Stimulated activated naive CD8-positive, alpha-beta T cell treated with anti-CD3 and anti-CD28 coated beads, Interleukin-15, amount 100 ng/mL, for 72 hours (primary cell): ENCODE measurements at regions not wholly inside any gene's neighbourhood (a gene's known extent, or its start where the extent isn't known, plus 50 kb on each side); places are given as distances from the start of the nearest gene placed in this dataset.
A peak's percentile ranks its signal among the peaks of the same experiment; 100 is the strongest.

Source experiments
- ATAC-seq: fragments of 150-1000 bp; cut with Tn5 transposase; 2 replicates; pipeline ENCODE4 v1.10.0; 2021; ENCODE audit warnings: mild to moderate bottlenecking, moderate library complexity
- DNase-seq, 2 donors: peaks; one replicate each; pipeline ENCODE4 v3.0.0; 2021 to 2022
- H3K27ac Mint-ChIP-seq, 2 donors: one replicate each; pipeline ENCODE4 v1.8.0; 2022; ENCODE audit warnings: mild to moderate bottlenecking in 2 of 2, mixed read lengths in 2 of 2, moderate library complexity in 2 of 2
- H3K27me3 Mint-ChIP-seq: one replicate; pipeline ENCODE4 v1.8.0; 2022; ENCODE audit warnings: mixed read lengths
- H3K4me1 Mint-ChIP-seq: one replicate; pipeline ENCODE4 v1.8.0; 2022; ENCODE audit warnings: mild to moderate bottlenecking, mixed read lengths
- H3K4me3 Mint-ChIP-seq, 2 donors: one replicate each; pipeline ENCODE4 v1.8.0; 2022; ENCODE audit warnings: mild to moderate bottlenecking in 2 of 2, mixed read lengths in 2 of 2, moderate library complexity in 1 of 2
- H3K9me3 Mint-ChIP-seq, 2 donors: one replicate each; pipeline ENCODE4 v1.8.0; 2022; ENCODE audit warnings: mixed read lengths in 2 of 2

DNA sequence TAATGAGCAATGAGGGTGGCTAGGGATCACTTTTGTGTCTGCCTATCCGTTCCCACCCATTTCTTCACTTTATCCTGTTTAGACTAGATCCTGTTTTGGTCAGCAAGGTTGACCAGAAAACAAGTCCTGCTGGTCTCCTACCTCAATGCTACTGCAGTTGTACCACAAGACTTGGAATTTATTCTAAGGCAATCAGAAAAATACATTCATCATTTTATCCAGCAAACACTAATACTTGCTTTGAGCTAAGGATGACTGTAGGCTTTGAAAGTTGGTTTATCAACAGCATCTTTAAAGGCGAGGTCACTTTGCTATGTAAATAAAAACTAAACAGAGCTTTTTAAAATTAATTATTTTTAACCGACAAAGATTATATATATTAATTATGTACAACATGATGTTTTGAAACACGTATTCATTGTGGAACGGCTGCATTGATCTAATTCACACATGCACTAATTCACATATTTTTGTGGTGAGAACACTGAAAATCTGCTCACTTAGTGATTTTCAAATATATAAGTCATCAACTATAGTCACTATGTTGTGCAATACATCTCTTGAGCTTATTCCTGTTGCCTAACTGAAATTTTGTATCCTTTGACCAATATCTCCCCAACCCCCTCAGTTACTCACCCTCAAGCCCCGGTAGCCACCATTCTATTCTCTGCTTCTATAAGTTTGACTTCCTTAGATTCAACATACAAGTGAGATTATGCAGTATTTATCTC, 125.9 kb upstream of the HS3ST3A1 start:
- H3K9me3 Mint-ChIP-seq = peaks cover under 1 to 11% of the 10 kb centered on the region in 2 donors
- H3K4me3 Mint-ChIP-seq = no peak overlapping the region
- H3K4me1 Mint-ChIP-seq = no peaks in the 10 kb centered on the region
- no peak overlapping the region for H3K27ac Mint-ChIP-seq
- ATAC-seq (no peak), DNase-seq (no peak)
- no peaks in the 10 kb centered on the region for H3K27me3 Mint-ChIP-seq

DNA sequence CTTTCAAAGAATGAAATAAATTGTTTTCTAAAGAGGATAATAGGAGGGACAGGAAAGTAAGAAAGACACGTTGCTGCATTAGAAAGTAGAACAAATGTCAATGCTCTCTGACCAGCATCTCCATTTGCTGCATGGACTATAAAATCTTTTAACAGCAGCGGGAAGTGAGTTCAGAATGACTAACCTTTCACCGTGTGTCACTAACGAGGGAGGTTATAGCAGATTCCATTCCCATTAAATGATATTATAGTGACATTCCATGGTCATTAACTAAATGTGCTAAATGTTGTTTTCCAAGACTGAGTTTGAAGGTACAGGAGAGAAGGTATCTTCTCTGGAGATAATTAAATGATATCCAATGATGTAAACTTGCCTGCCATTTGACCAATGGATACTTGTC, 127.1 kb upstream of the HS3ST3A1 start:
- Mint-ChIP-seq H3K4me1 (no peaks in the 10 kb centered on the region), H3K4me3 (no peak overlapping the region), H3K27me3 (no peaks in the 10 kb centered on the region), H3K27ac (no peak overlapping the region), H3K9me3 (peaks cover 6 to 17% of the 10 kb centered on the region in 2 donors)
- no peak for ATAC-seq
- no peak for DNase-seq

- ATAC-seq (no peak), DNase-seq (no peak)
- Mint-ChIP-seq H3K4me3 (no peak overlapping the region), H3K27me3 (no peaks in the 10 kb centered on the region), H3K27ac (no peak overlapping the region), H3K9me3 (peaks cover 6 to 17% of the 10 kb centered on the region in 2 donors), H3K4me1 (no peaks in the 10 kb centered on the region)
Measured at GRCh38 chr17:13729466-13730134, 127.9 kb upstream of the HS3ST3A1 start.

GRCh38 chr17:13734880-13735279, 133.2 kb upstream of the HS3ST3A1 start:
- H3K27me3 Mint-ChIP-seq = no peaks in the 10 kb centered on the region
- DNase-seq = no peak
- H3K9me3 Mint-ChIP-seq = peaks cover 6 to 17% of the 10 kb centered on the region in 2 donors
- H3K4me3 Mint-ChIP-seq = no peak overlapping the region
- H3K27ac Mint-ChIP-seq = peak overlapping the region in 1 of 2 donors; percentile 13
- ATAC-seq = no peak
- H3K4me1 Mint-ChIP-seq = no peaks in the 10 kb centered on the region

DNA sequence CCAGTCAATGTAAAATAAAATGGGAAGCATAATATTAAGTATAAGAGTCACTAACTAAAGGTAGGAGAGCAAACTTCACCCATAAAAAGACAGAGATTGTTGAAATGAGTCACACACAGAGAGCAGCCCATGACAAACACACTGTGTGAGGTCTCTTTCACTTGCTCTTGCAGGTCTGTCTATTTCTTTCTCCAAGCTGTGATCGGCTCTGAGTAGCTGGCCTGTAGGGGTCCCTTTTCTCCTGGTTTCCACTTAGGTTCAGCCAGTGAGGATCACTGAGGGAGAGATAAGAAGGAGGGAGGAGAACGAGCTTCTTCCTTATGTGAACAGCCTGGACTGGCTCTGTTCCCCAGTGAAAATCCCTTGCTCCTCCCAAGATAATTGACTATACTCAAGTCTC, 133.7 kb upstream of the HS3ST3A1 start:
- no peaks in the 10 kb centered on the region for H3K27me3 Mint-ChIP-seq
- peaks cover 6 to 17% of the 10 kb centered on the region in 2 donors for H3K9me3 Mint-ChIP-seq
- H3K4me3 Mint-ChIP-seq = no peak overlapping the region
- ATAC-seq = no peak
- no peaks in the 10 kb centered on the region for H3K4me1 Mint-ChIP-seq
- DNase-seq = no peak
- H3K27ac Mint-ChIP-seq = no peak overlapping the region

DNA sequence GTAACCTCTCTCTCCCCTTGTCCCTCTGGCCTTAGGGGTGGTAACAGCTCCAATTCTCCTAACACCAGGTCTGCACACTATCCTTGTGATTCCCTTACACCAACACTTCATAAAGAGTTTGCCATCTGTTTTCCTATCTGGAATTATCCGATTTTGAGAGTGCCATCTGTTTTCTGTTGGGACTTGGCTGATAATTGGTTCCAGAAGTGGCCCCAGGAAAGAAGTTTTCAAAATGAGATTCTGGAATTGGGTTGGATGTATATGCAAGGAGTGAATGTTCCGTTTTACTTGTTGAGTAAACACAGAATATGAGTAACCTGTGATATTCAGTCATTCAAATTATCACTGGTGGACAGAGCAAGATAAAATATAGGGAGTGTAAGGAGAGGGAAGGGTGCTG, 134.1 kb upstream of the HS3ST3A1 start:
- H3K27ac Mint-ChIP-seq = peak overlapping the region in 1 of 2 donors; percentile 5
- ATAC-seq (no peak), DNase-seq (no peak)
- H3K9me3 Mint-ChIP-seq = peaks cover 6 to 14% of the 10 kb centered on the region in 2 donors
- H3K4me1 Mint-ChIP-seq = no peaks in the 10 kb centered on the region
- no peak overlapping the region for H3K4me3 Mint-ChIP-seq
- H3K27me3 Mint-ChIP-seq = no peaks in the 10 kb centered on the region

DNA sequence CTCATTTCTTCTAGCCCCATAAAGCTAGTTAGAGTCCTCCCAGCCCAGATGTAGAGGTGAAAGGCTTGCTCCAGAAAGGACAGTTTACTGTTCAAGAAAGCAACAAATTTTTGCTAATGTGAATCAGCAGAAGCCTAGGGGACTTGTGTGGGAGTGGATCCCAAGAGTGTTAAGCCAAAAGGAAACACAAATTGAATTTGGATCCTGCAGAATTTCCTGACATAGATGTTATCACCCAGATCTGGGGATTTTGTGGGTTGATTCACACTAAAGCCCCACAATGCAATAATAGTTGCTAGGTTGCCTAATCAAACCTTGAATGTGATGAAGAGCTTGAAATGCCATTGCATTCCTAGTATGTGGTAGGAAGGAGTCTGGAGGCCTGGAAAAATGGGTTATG, 135.2 kb upstream of the HS3ST3A1 start:
- Mint-ChIP-seq H3K4me3 (no peak overlapping the region), H3K27ac (peak overlapping the region in 1 of 2 donors; percentile 31), H3K27me3 (no peaks in the 10 kb centered on the region), H3K4me1 (no peaks in the 10 kb centered on the region), H3K9me3 (peaks cover 6 to 8% of the 10 kb centered on the region in 2 donors)
- DNase-seq = no peak
- no peak for ATAC-seq

DNA sequence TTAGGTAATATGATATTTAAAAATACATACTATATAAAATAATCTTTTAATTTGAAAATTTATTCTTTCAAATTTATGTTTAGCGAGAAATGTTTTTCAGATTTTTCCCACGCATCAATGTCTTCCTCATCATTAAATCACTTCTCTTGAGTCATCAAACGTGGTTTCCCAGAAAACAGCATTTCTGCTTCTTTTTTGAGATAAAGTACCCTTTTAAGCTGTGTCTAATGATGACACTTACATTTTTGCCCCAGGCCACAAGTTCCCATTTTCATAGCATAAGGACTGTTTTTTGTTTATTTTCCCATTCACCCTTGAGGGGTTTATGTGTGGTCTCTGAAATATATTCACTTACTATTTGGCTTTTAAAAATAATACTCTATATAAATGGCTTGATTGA, 139.0 kb upstream of the HS3ST3A1 start:
- no peaks in the 10 kb centered on the region for H3K27me3 Mint-ChIP-seq
- DNase-seq = no peak
- H3K4me1 Mint-ChIP-seq = no peaks in the 10 kb centered on the region
- ATAC-seq = no peak
- H3K27ac Mint-ChIP-seq = no peak overlapping the region
- H3K4me3 Mint-ChIP-seq = no peak overlapping the region
- no peaks in the 10 kb centered on the region for H3K9me3 Mint-ChIP-seq

DNA sequence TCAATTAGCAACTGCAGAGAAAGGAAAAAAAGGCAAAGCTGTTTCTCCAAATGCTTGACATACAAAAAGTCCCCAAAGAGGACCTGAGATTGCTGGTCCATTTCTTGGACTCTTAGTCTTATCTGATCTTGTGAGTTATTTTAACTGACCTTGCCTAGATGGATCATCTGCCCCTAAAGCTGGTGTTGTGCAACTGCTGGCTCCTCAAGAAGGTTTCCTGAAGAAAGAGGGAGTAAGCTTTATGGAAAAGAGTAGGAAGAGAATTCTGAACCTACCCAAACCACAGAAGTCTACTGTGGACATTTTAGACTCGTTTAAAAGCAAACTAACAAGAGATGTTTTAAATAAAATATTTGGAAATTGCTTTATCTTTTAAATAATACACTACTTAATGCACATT, 140.0 kb upstream of the HS3ST3A1 start:
- Mint-ChIP-seq H3K27me3 (no peaks in the 10 kb centered on the region), H3K9me3 (no peaks in the 10 kb centered on the region), H3K4me3 (no peak overlapping the region), H3K4me1 (no peaks in the 10 kb centered on the region), H3K27ac (no peak overlapping the region)
- ATAC-seq (no peak), DNase-seq (no peak)

- no peak overlapping the region for H3K4me3 Mint-ChIP-seq
- no peak overlapping the region for H3K27ac Mint-ChIP-seq
- no peaks in the 10 kb centered on the region for H3K27me3 Mint-ChIP-seq
- DNase-seq = no peak
- no peak for ATAC-seq
- H3K9me3 Mint-ChIP-seq = no peaks in the 10 kb centered on the region
- no peaks in the 10 kb centered on the region for H3K4me1 Mint-ChIP-seq
Measured at GRCh38 chr17:13743906-13744305, 142.2 kb upstream of the HS3ST3A1 start.

- ATAC-seq (no peak), DNase-seq (no peak)
- H3K27me3 Mint-ChIP-seq = no peaks in the 10 kb centered on the region
- no peaks in the 10 kb centered on the region for H3K4me1 Mint-ChIP-seq
- H3K4me3 Mint-ChIP-seq = no peak overlapping the region
- peak overlapping the region in 1 of 2 donors; percentile 36 for H3K27ac Mint-ChIP-seq
- H3K9me3 Mint-ChIP-seq = no peaks in the 10 kb centered on the region
Measured at GRCh38 chr17:13746404-13746803, 144.7 kb upstream of the HS3ST3A1 start.

GRCh38 chr17:13749166-13749890, 147.6 kb upstream of the HS3ST3A1 start:
- Mint-ChIP-seq H3K9me3 (no peaks in the 10 kb centered on the region), H3K4me3 (no peak overlapping the region), H3K27ac (no peak overlapping the region), H3K27me3 (no peaks in the 10 kb centered on the region), H3K4me1 (no peaks in the 10 kb centered on the region)
- no peak for ATAC-seq
- DNase-seq = no peak

- H3K27me3 Mint-ChIP-seq = no peaks in the 10 kb centered on the region
- H3K4me1 Mint-ChIP-seq = no peaks in the 10 kb centered on the region
- DNase-seq = no peak
- H3K27ac Mint-ChIP-seq = no peak overlapping the region
- H3K9me3 Mint-ChIP-seq = no peaks in the 10 kb centered on the region
- no peak overlapping the region for H3K4me3 Mint-ChIP-seq
- ATAC-seq = no peak
Measured at GRCh38 chr17:13749891-13750235, 148.1 kb upstream of the HS3ST3A1 start.

DNA sequence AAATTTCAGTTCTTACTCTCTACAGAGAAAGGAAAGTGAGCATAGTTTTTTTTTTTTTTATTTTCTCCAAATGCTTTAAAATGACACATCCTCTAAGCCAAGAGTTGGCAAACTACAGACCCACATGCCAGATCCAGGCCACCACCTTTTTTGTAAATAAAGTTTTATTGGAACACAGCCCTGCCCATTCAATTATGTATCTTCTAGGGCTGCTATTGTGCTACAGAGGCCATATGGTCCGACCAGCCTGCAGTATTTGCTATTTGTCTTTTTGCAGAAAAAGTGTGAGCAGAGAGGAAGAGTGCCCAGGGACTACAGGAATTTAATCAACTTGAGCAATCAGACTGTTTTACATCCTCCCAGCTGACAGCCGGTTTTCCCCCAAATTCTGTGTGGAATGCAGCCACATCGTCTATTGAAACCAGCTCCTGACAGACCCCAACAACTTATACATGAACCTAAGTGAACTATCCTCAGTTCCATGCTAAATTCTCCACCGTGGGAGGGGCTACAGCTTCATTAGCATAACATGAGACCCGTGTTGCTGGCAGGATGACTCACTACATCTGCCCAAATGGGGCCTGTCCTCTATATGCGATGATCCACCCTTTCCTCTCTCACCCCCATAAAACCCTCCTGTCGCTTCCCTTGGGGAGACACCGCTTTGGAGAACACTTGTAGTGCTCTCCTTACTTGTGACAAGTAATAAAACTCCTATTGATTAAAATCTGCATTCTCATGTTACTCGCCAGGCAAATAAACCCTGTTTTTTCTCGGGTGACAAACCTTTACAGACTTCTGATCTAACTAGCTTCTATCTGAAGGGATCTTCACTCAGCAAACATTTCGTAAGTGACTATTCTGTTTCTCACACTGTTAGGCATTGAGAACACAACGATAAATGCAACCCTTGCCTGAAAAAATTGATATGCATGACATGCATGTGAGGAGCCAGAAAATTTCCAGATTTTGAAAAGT, 149.4 kb upstream of the HS3ST3A1 start:
- Mint-ChIP-seq H3K27me3 (no peaks in the 10 kb centered on the region), H3K9me3 (no peaks in the 10 kb centered on the region), H3K4me1 (no peaks in the 10 kb centered on the region), H3K27ac (peak overlapping the region in 1 of 2 donors; percentile 65), H3K4me3 (no peak overlapping the region)
- ATAC-seq (no peak), DNase-seq (no peak)

- H3K27me3 Mint-ChIP-seq = no peaks in the 10 kb centered on the region
- DNase-seq = no peak
- no peaks in the 10 kb centered on the region for H3K9me3 Mint-ChIP-seq
- no peaks in the 10 kb centered on the region for H3K4me1 Mint-ChIP-seq
- H3K4me3 Mint-ChIP-seq = no peak overlapping the region
- no peak for ATAC-seq
- peak overlapping the region in 1 of 2 donors; percentile 42 for H3K27ac Mint-ChIP-seq
Measured at GRCh38 chr17:13753154-13753553, 151.4 kb upstream of the HS3ST3A1 start.
